SK-N-SH (cell line): ENCODE measurements at regions not wholly inside any gene's neighbourhood (a gene's known extent, or its start where the extent isn't known, plus 50 kb on each side); places are given as distances from the start of the nearest gene placed in this dataset.

Experiments
- CTCF ChIA-PET: fragments of 300-600, 350-600 bp; formaldehyde crosslinking; extraction: SDS; loops from one replicate; lab custom pipeline; 2021; lab: Yijun Ruan, JAX
- POLR2A ChIA-PET: fragments of 350-600 bp; sonication (Branson Sonifier 250); formaldehyde crosslinking; extraction: SDS; loops from one replicate; lab custom pipeline; 2020; ENCODE audit warnings: antibody characterized with exemption, inconsistent platforms; lab: Yijun Ruan, JAX
- DNase-seq: peaks from one replicate; pipeline ENCODE4 v3.0.0; 2012
- H2AFZ ChIP-seq: fragments of 200-600 bp; sonication (generic); 2 replicates; pipeline ENCODE4 v1.8.1; 2016; ENCODE audit warnings: antibody characterized with exemption, mild to moderate bottlenecking, low read depth
- H3F3A ChIP-seq: fragments of 200-600 bp; sonication (generic); replicated peaks from 2 replicates; pipeline ENCODE3; 2016; ENCODE audit warnings: antibody characterized with exemption, mild to moderate bottlenecking; ENCODE audit not compliant: insufficient read depth
- H3K27ac ChIP-seq, 2 experiments: fragments of 200-500 bp in 1 of 2; fragments of 200-600 bp in 1 of 2; sonication (Bioruptor generic) in 1 of 2; sonication (generic), shearing (Covaris generic) in 1 of 2; 2 replicates each; pipeline versions ENCODE4 v1.5.1 to v1.6.1; 2014 to 2016; ENCODE audit warnings: low read depth in 2 of 2, inconsistent platforms in 1 of 2, low read length in 1 of 2, mild to moderate bottlenecking in 1 of 2, mixed read lengths in 1 of 2
- H3K27me3 ChIP-seq: fragments of 200-600 bp; sonication (generic), shearing (Covaris generic); 2 replicates; pipeline ENCODE4 v1.6.1; 2016; ENCODE audit warnings: mixed run types; ENCODE audit not compliant: insufficient read depth
- H3K36me3 ChIP-seq, 2 experiments: fragments of 200-500 bp in 1 of 2; fragments of 200-600 bp in 1 of 2; sonication (Bioruptor generic) in 1 of 2; sonication (generic) in 1 of 2; replicated peaks in 1 of 2; 2 replicates each; pipeline versions ENCODE3 to v1.5.1; 2014 to 2016; ENCODE audit warnings: low read length in 1 of 2, mild to moderate bottlenecking in 1 of 2; ENCODE audit not compliant: insufficient read depth in 2 of 2, control insufficient read depth in 1 of 2
- H3K4me1 ChIP-seq, 2 experiments: fragments of 200-500 bp in 1 of 2; fragments of 200-600 bp in 1 of 2; sonication (Bioruptor generic) in 1 of 2; sonication (generic), shearing (Covaris generic) in 1 of 2; 2 replicates each; pipeline versions ENCODE4 v1.5.1 to v1.6.1; 2014 to 2016; ENCODE audit warnings: low read depth in 1 of 2, low read length in 1 of 2, mixed run types in 1 of 2; ENCODE audit not compliant: insufficient read depth in 2 of 2, control insufficient read depth in 1 of 2
- H3K4me2 ChIP-seq: fragments of 200-600 bp; sonication (generic), shearing (Covaris generic); 2 replicates; pipeline ENCODE4 v1.6.1; 2017; ENCODE audit warnings: mixed run types
- H3K4me3 ChIP-seq, 2 experiments: fragments of 200-500 bp in 1 of 2; fragments of 200-600 bp in 1 of 2; sonication (Bioruptor generic) in 1 of 2; sonication (generic), shearing (Covaris generic) in 1 of 2; 2 replicates each; pipeline versions ENCODE4 v1.5.1 to v1.8.1; 2014 to 2016; ENCODE audit warnings: low read depth in 2 of 2, inconsistent platforms in 1 of 2, low read length in 1 of 2, mild to moderate bottlenecking in 1 of 2, mixed read lengths in 1 of 2, moderate library complexity in 1 of 2
- H3K79me2 ChIP-seq: fragments of 200-600 bp; sonication (generic); 2 replicates; pipeline ENCODE4 v1.8.1; 2017; ENCODE audit warnings: mild to moderate bottlenecking; ENCODE audit not compliant: insufficient read depth
- H3K9ac ChIP-seq: fragments of 200-600 bp; sonication (generic); 2 replicates; pipeline ENCODE4 v1.6.1; 2017; ENCODE audit warnings: mixed run types
- H3K9me2 ChIP-seq: fragments of 200-600 bp; sonication (generic); 2 replicates; pipeline ENCODE4 v1.6.1; 2017; ENCODE audit warnings: mixed run types
- H3K9me3 ChIP-seq: fragments of 200-600 bp; sonication (generic); 2 replicates; pipeline ENCODE4 v1.6.1; 2017; ENCODE audit warnings: mixed run types, mild to moderate bottlenecking, moderate library complexity
- H4K20me1 ChIP-seq: fragments of 200-600 bp; sonication (generic); 2 replicates; pipeline ENCODE4 v1.6.1; 2017; ENCODE audit warnings: mild to moderate bottlenecking, mixed run types; ENCODE audit not compliant: insufficient read depth
- CTCF ChIP-seq: fragments of 200-600 bp; sonication (generic); IDR thresholded peaks from 2 replicates; pipeline ENCODE4 v1.6.1; 2017; ENCODE audit warnings: antibody characterized with exemption, mild to moderate bottlenecking, moderate library complexity
- EZH2phosphoT487 ChIP-seq: fragments of 200-600 bp; sonication (generic); IDR thresholded peaks from 2 replicates; pipeline ENCODE4 v1.6.1; 2017; ENCODE audit warnings: low read depth, mixed run types, mild to moderate bottlenecking, antibody characterized with exemption, moderate library complexity, borderline replicate concordance
- FOSL2 ChIP-seq: IDR thresholded peaks from 2 replicates; pipeline ENCODE4 v1.4.0; 2012; ENCODE audit warnings: low read depth, mild to moderate bottlenecking, moderate library complexity, borderline replicate concordance
- FOXM1 ChIP-seq: IDR thresholded peaks from 2 replicates; pipeline ENCODE4 v1.4.0; 2012; ENCODE audit warnings: low read depth, mild to moderate bottlenecking
- GABPA ChIP-seq: IDR thresholded peaks from 2 replicates; pipeline ENCODE4 v1.4.0; 2012; ENCODE audit warnings: low read depth, mild to moderate bottlenecking
- IRF3 ChIP-seq: fragments of 150-350 bp; IDR thresholded peaks from 2 replicates; pipeline ENCODE4 v1.6.1; 2016; ENCODE audit warnings: mild to moderate bottlenecking, low read depth, low read length
- MEF2A ChIP-seq: IDR thresholded peaks from 2 replicates; pipeline ENCODE4 v1.4.0; 2012; ENCODE audit warnings: low read depth, borderline replicate concordance
- NFIC ChIP-seq: IDR thresholded peaks from 2 replicates; pipeline ENCODE4 v1.4.0; 2012; ENCODE audit warnings: borderline replicate concordance
- POLR2AphosphoS5 ChIP-seq: IDR thresholded peaks from 2 replicates; pipeline ENCODE4 v1.6.1; 2012; ENCODE audit warnings: low read depth, low read length
- RCOR1 ChIP-seq: fragments of 150-350 bp; IDR thresholded peaks from 2 replicates; pipeline ENCODE4 v1.6.1; 2017; ENCODE audit warnings: antibody characterized with exemption, low read length
- SIN3A ChIP-seq: IDR thresholded peaks from 2 replicates; pipeline ENCODE4 v1.6.1; 2012; ENCODE audit warnings: low read depth, mild to moderate bottlenecking, low read length, moderate library complexity, borderline replicate concordance
- TAF1 ChIP-seq: IDR thresholded peaks from 2 replicates; pipeline ENCODE4 v1.6.1; 2012; ENCODE audit warnings: low read depth, mild to moderate bottlenecking, low read length, moderate library complexity, borderline replicate concordance
- TCF12 ChIP-seq: IDR thresholded peaks from 2 replicates; pipeline ENCODE4 v1.4.0; 2012
- USF2 ChIP-seq: fragments of 150-350 bp; IDR thresholded peaks from 2 replicates; pipeline ENCODE4 v1.6.1; 2017; ENCODE audit warnings: antibody characterized with exemption, low read length, low read depth, borderline replicate concordance
- YY1 ChIP-seq: IDR thresholded peaks from 2 replicates; pipeline ENCODE4 v1.4.0; 2012; ENCODE audit warnings: low read depth, mild to moderate bottlenecking
- WGBS: methylation state at CpG from one replicate; pipeline ENCODE4 v1.1.6; 2017; ENCODE audit warnings: low lambda C conversion rate; 5-methylcytosine and 5-hydroxymethylcytosine counted together

- no peak for DNase-seq
- no peaks in the 10 kb centered on the region for H3K9me3 ChIP-seq
- H3K79me2 ChIP-seq: no peaks in the 10 kb centered on the region; the same call in 1 of the 2 replicates
- TF ChIP-seq GABPA: no peak
- TF ChIP-seq CTCF: no peak
- TF ChIP-seq SIN3A: no peak
- no peak for TF ChIP-seq MEF2A
- no peak for TF ChIP-seq IRF3
- TF ChIP-seq FOXM1: no peak
- no peak for TF ChIP-seq TAF1
- no peak for TF ChIP-seq EZH2phosphoT487
- ChIA-PET CTCF (no interaction called here), POLR2A (no interaction called here)
- 1% methylated on average over 3 of the region's 3 CpGs for WGBS
- H3K27me3 ChIP-seq: no peaks in the 10 kb centered on the region
- no peak overlapping the region for H3K27ac ChIP-seq
- H3F3A ChIP-seq: no peaks in the 10 kb centered on the region
- no peaks in the 10 kb centered on the region for H3K4me1 ChIP-seq
- H4K20me1 ChIP-seq: no peaks in the 10 kb centered on the region
- no peak overlapping the region for H3K4me2 ChIP-seq
- H3K9me2 ChIP-seq: no peaks in the 10 kb centered on the region
- H3K36me3 ChIP-seq: no peaks in the 10 kb centered on the region
- H3K9ac ChIP-seq: no peak overlapping the region
- no peak overlapping the region for H3K4me3 ChIP-seq
- no peak overlapping the region for H2AFZ ChIP-seq
These were observed 1250.7 kb upstream of the SPRY2 start for GRCh38 chr13:81591528-81592220.

- no peak overlapping the region for H3K27ac ChIP-seq
- ChIA-PET CTCF (no interaction called here), POLR2A (no interaction called here)
- DNase-seq: no peak
- H3K4me1 ChIP-seq: no peaks in the 10 kb centered on the region
- H3K4me2 ChIP-seq: no peak overlapping the region
- no peaks in the 10 kb centered on the region for H3K79me2 ChIP-seq
- no peak overlapping the region for H3K4me3 ChIP-seq
- no peaks in the 10 kb centered on the region for H3K36me3 ChIP-seq
- H3F3A ChIP-seq: no peaks in the 10 kb centered on the region
- TF ChIP-seq RCOR1 (no peak), YY1 (no peak), POLR2AphosphoS5 (no peak), NFIC (no peak), FOSL2 (no peak), TCF12 (no peak), USF2 (no peak)
- no peaks in the 10 kb centered on the region for H3K9me3 ChIP-seq
- H4K20me1 ChIP-seq: no peaks in the 10 kb centered on the region
- H2AFZ ChIP-seq: no peak overlapping the region
- no peak overlapping the region for H3K9ac ChIP-seq
- H3K9me2 ChIP-seq: no peaks in the 10 kb centered on the region
- no peaks in the 10 kb centered on the region for H3K27me3 ChIP-seq
These were observed 1241.5 kb upstream of the SPRY2 start for GRCh38 chr13:81582381-81582780.
